Body of pancreas (tissue), 4 donors: ENCODE measurements at regions not wholly inside any gene's neighbourhood (a gene's known extent, or its start where the extent isn't known, plus 50 kb on each side); places are given as distances from the start of the nearest gene placed in this dataset.

ENCODE experiments used
- ATAC-seq: fragments of 150-250 bp; one replicate; pipeline ENCODE4 v1.9.1; 2016
- DNase-seq, 4 donors: peaks; one replicate each; pipeline ENCODE4 v3.0.0-alpha.2; 2019
- H3K27ac ChIP-seq, 4 donors: fragments of 200-600 bp; sonication (generic); 1 replicate in 3 of 4; 2 replicates in 1 of 4; pipeline versions ENCODE4 v1.5.1 to v1.6.1; 2016 to 2019; ENCODE audit warnings: mild to moderate bottlenecking in 1 of 4, mixed read lengths in 1 of 4, moderate library complexity in 1 of 4
- H3K27me3 ChIP-seq, 2 donors: fragments of 200-600 bp; sonication (generic); one replicate each; pipeline ENCODE4 v1.6.0; 2016; ENCODE audit warnings: mild to moderate bottlenecking in 1 of 2
- H3K36me3 ChIP-seq, 2 donors: fragments of 200-600 bp; sonication (generic); replicated peaks in 1 of 2; 2 replicates each; pipeline ENCODE4 v1.5.1; 2016; ENCODE audit warnings: low read depth in 2 of 2; ENCODE audit not compliant: insufficient read depth in 1 of 2
- H3K4me1 ChIP-seq: fragments of 200-600 bp; sonication (generic); one replicate; pipeline ENCODE4 v1.6.0; 2016
- H3K4me3 ChIP-seq, 2 donors: fragments of 200-600 bp; sonication (generic); 1 replicate in 1 of 2; 2 replicates in 1 of 2; pipeline ENCODE4 v1.5.1; 2016 to 2019
- H3K9me3 ChIP-seq, 3 donors: fragments of 200-600 bp; sonication (generic); 1 replicate in 2 of 3; 2 replicates in 1 of 3; pipeline ENCODE4 v1.5.1; 2016
- CTCF ChIP-seq, 7 experiments: fragments of 450-650 bp in 4 of 7; fragments of 200-600 bp in 3 of 7; sonication (generic) in 3 of 7; IDR thresholded peaks; one replicate each; pipeline ENCODE4 v1.5.1; 2016 to 2019; ENCODE audit warnings: antibody characterized with exemption in 7 of 7
- POLR2A ChIP-seq, 3 donors: fragments of 450-650 bp; IDR thresholded peaks; one replicate each; pipeline ENCODE4 v1.6.1; 2016; ENCODE audit warnings: antibody characterized with exemption in 3 of 3, mild to moderate bottlenecking in 2 of 3
- WGBS, 2 donors: methylation state at CpG; one replicate each; pipeline ENCODE4 v1.1.5; 2017; 5-methylcytosine and 5-hydroxymethylcytosine counted together
- intact Hi-C: fragments of 100-400 bp; cut with DNase I; formaldehyde crosslinking; loops from one replicate; pipeline ENCODE4 v1.15.1; 2023

- Histone ChIP-seq H3K9me3 (no peaks in the 10 kb centered on the region), H3K4me3 (no peak overlapping the region), H3K4me1 (peaks cover 49% of the 10 kb centered on the region), H3K36me3 (no peaks in the 10 kb centered on the region), H3K27me3 (no peaks in the 10 kb centered on the region), H3K27ac (no peak overlapping the region)
- DNase-seq: no peak
- no peak for TF ChIP-seq CTCF (IDR thresholded peaks at IDR 0.05)
- TF ChIP-seq POLR2A (IDR thresholded peaks at IDR 0.05): no peak
- no peak for ATAC-seq
- 74 to 83% methylated on average over 7 of the region's 7 CpGs for WGBS, 2 donors
- intact Hi-C loops: no loop called here
These were observed 220.2 kb downstream of the PTEN start for GRCh38 chr10:88083597-88083989.

- no peak overlapping the region for H3K27ac ChIP-seq
- peaks cover 42% of the 10 kb centered on the region for H3K4me1 ChIP-seq
- no peaks in the 10 kb centered on the region for H3K36me3 ChIP-seq
- no peak overlapping the region for H3K4me3 ChIP-seq
- H3K27me3 ChIP-seq: no peaks in the 10 kb centered on the region
- DNase-seq (no peak), ATAC-seq (no peak)
- TF ChIP-seq POLR2A (IDR thresholded peaks at IDR 0.05) (no peak), CTCF (IDR thresholded peaks at IDR 0.05) (no peak)
- no peaks in the 10 kb centered on the region for H3K9me3 ChIP-seq
- intact Hi-C loops: no loop called here
- WGBS, 2 donors: 89 to 90% methylated on average over 9 of the region's 9 CpGs
These were observed 222.9 kb downstream of the PTEN start for GRCh38 chr10:88086187-88086960.

GRCh38 chr10:88088441-88089340 lies 225.3 kb downstream of the PTEN start:
- DNase-seq: no peak
- no peaks in the 10 kb centered on the region for H3K27me3 ChIP-seq
- ATAC-seq: no peak
- no peak overlapping the region for H3K4me3 ChIP-seq
- no peaks in the 10 kb centered on the region for H3K36me3 ChIP-seq
- H3K4me1 ChIP-seq: peaks cover 28% of the 10 kb centered on the region
- 80 to 82% methylated on average over 9 of the region's 9 CpGs for WGBS, 2 donors
- intact Hi-C loops: no loop called here
- TF ChIP-seq POLR2A (IDR thresholded peaks at IDR 0.05): no peak
- no peak for TF ChIP-seq CTCF (IDR thresholded peaks at IDR 0.05)
- peak overlapping the region in 3 of 4 donors; percentile 26 to 46 (median 42) for H3K27ac ChIP-seq
- H3K9me3 ChIP-seq: no peaks in the 10 kb centered on the region

GRCh38 chr10:88089498-88089897 lies 226.1 kb downstream of the PTEN start:
- peak overlapping the region in 3 of 4 donors; percentile 26 to 46 (median 42) for H3K27ac ChIP-seq
- peak; percentile 83 to 95 (median 92) for DNase-seq

More at GRCh38 chr10:88089498-88089897, 226.1 kb downstream of the PTEN start:
- no peaks in the 10 kb centered on the region for H3K9me3 ChIP-seq
- peak; percentile 98 for ATAC-seq
- no peaks in the 10 kb centered on the region for H3K27me3 ChIP-seq
- intact Hi-C loops: no loop called here
- H3K4me3 ChIP-seq: no peak overlapping the region
- peaks cover 25% of the 10 kb centered on the region for H3K4me1 ChIP-seq
- TF ChIP-seq CTCF (IDR thresholded peaks at IDR 0.05) (peak in 2 of 7 experiments; percentile 5 to 17), POLR2A (IDR thresholded peaks at IDR 0.05) (no peak)
- H3K36me3 ChIP-seq: no peaks in the 10 kb centered on the region
